DND-41 (cell line): ENCODE measurements at regions not wholly inside any gene's neighbourhood (a gene's known extent, or its start where the extent isn't known, plus 50 kb on each side); places are given as distances from the start of the nearest gene placed in this dataset.

Experiments
- ATAC-seq: fragments of 200-7000 bp; cut with Tn5 transposase; 3 replicates; pipeline ENCODE4 v1.9.1; 2021; ENCODE audit warnings: low read depth; ENCODE audit not compliant: insufficient read depth
- DNase-seq: peaks from one replicate; pipeline ENCODE4 v3.0.0-alpha.2; 2020
- H2AFZ ChIP-seq: 2 replicates; pipeline ENCODE4 v1.6.0; 2012; ENCODE audit warnings: low read depth, low read length
- H3K27ac ChIP-seq: 2 replicates; pipeline ENCODE4 v1.5.1; 2012; ENCODE audit warnings: low read length, inconsistent platforms
- H3K27me3 ChIP-seq: fragments of 200-600 bp; sonication (generic); 2 replicates; pipeline ENCODE4 v1.6.0; 2012; ENCODE audit warnings: low read length, mild to moderate bottlenecking, inconsistent platforms; ENCODE audit not compliant: insufficient read depth, poor library complexity
- H3K36me3 ChIP-seq: 2 replicates; pipeline ENCODE4 v1.5.1; 2012; ENCODE audit warnings: low read length, inconsistent platforms; ENCODE audit not compliant: insufficient read depth
- H3K4me1 ChIP-seq: 2 replicates; pipeline ENCODE4 v1.5.1; 2012; ENCODE audit warnings: mild to moderate bottlenecking, low read length; ENCODE audit not compliant: insufficient read depth
- H3K4me2 ChIP-seq: 2 replicates; pipeline ENCODE4 v1.6.0; 2012; ENCODE audit warnings: mild to moderate bottlenecking, moderate library complexity, low read length, inconsistent platforms; ENCODE audit not compliant: insufficient read depth
- H3K4me3 ChIP-seq, 2 experiments: fragments of 200-600 bp in 1 of 2; shearing (Covaris generic) in 1 of 2; 2 replicates each; pipeline ENCODE4 v1.5.1; 2012 to 2016; ENCODE audit warnings: inconsistent platforms in 2 of 2, low read length in 2 of 2, mild to moderate bottlenecking in 2 of 2, low read depth in 1 of 2, moderate library complexity in 1 of 2
- H3K79me2 ChIP-seq: 2 replicates; pipeline ENCODE4 v1.6.0; 2012; ENCODE audit warnings: low read length, inconsistent platforms; ENCODE audit not compliant: insufficient read depth
- H3K9ac ChIP-seq: 2 replicates; pipeline ENCODE4 v1.6.0; 2012; ENCODE audit warnings: low read depth, mild to moderate bottlenecking, inconsistent platforms, low read length, moderate library complexity
- H3K9me3 ChIP-seq: 2 replicates; pipeline ENCODE4 v1.5.1; 2012; ENCODE audit warnings: low read length, moderate library complexity, mild to moderate bottlenecking, inconsistent platforms; ENCODE audit not compliant: insufficient read depth, severe bottlenecking
- H4K20me1 ChIP-seq: 2 replicates; pipeline ENCODE4 v1.6.0; 2012; ENCODE audit warnings: low read length; ENCODE audit not compliant: insufficient read depth
- CTCF ChIP-seq: IDR thresholded peaks from 2 replicates; pipeline ENCODE4 v1.5.1; 2012; ENCODE audit warnings: borderline replicate concordance, low read length, moderate library complexity, mild to moderate bottlenecking; ENCODE audit not compliant: poor library complexity, severe bottlenecking; ENCODE audit errors: extremely low read depth
- EZH2 ChIP-seq: IDR thresholded peaks from 3 replicates; pipeline ENCODE4 v1.6.1; 2012; ENCODE audit warnings: borderline replicate concordance, low read depth, mild to moderate bottlenecking, moderate library complexity, low read length, inconsistent platforms; ENCODE audit not compliant: severe bottlenecking

DNA sequence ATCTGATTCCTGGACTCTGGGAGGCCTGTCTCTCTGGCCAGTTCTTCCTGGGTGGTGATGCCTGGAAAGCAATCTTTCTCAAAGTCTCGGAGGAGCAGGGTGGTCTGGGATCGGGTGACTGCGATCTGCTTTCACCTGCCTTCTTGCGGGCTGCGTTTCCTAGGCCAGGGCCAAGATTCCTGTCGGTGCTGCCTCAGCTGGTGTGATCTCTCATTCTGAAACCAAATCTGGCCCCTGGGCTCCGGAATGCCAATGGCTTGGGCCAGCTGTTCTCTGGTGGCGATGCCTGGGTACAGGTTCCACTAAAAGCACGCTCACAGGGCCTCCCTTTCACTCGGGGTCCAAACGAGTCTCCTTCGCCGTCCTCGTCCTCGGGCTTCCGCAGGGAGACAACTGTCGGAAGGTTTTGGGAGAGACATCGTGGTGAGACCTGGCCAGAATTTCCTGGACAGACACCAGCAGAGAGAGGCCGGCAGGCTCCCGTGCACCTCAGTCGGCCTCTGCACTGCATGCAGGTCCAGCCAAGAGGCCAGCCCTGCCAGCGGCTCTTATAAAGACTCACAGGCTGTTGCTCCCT, 187.1 kb downstream of the ALG10 start:
- no peak overlapping the region for H2AFZ ChIP-seq
- DNase-seq: no peak
- H3K9me3 ChIP-seq: peaks cover 21% of the 10 kb centered on the region
- no peaks in the 10 kb centered on the region for H3K79me2 ChIP-seq
- no peak overlapping the region for H3K4me2 ChIP-seq
- no peaks in the 10 kb centered on the region for H3K36me3 ChIP-seq
- no peaks in the 10 kb centered on the region for H3K4me1 ChIP-seq
- no peak for TF ChIP-seq EZH2
- no peak for TF ChIP-seq CTCF
- ATAC-seq: no peak
- H3K27ac ChIP-seq: no peak overlapping the region
- H3K4me3 ChIP-seq: no peak overlapping the region
- no peaks in the 10 kb centered on the region for H4K20me1 ChIP-seq
- no peaks in the 10 kb centered on the region for H3K27me3 ChIP-seq
- H3K9ac ChIP-seq: no peak overlapping the region

GRCh38 chr12:34210183-34210582, 187.9 kb downstream of the ALG10 start:
- Histone ChIP-seq H3K27ac (no peak overlapping the region), H3K79me2 (no peaks in the 10 kb centered on the region), H3K36me3 (no peaks in the 10 kb centered on the region), H3K4me2 (no peak overlapping the region), H3K9ac (no peak overlapping the region), H2AFZ (no peak overlapping the region), H4K20me1 (no peaks in the 10 kb centered on the region), H3K27me3 (no peaks in the 10 kb centered on the region), H3K9me3 (peaks cover 17% of the 10 kb centered on the region), H3K4me1 (no peaks in the 10 kb centered on the region), H3K4me3 (no peak overlapping the region)
- no peak for ATAC-seq
- no peak for DNase-seq
- TF ChIP-seq CTCF (no peak), EZH2 (no peak)

- Histone ChIP-seq H3K4me1 (no peaks in the 10 kb centered on the region), H3K36me3 (no peaks in the 10 kb centered on the region), H3K27me3 (no peaks in the 10 kb centered on the region), H3K79me2 (no peaks in the 10 kb centered on the region), H3K9me3 (peaks cover 17% of the 10 kb centered on the region), H4K20me1 (no peaks in the 10 kb centered on the region), H3K9ac (no peak overlapping the region), H2AFZ (no peak overlapping the region), H3K4me2 (no peak overlapping the region), H3K27ac (no peak overlapping the region), H3K4me3 (no peak overlapping the region)
- ATAC-seq: no peak
- DNase-seq: no peak
- TF ChIP-seq EZH2: no peak
- TF ChIP-seq CTCF: no peak
Measured at GRCh38 chr12:34210689-34211530, 188.6 kb downstream of the ALG10 start.
